HFFc6 (cell line): ENCODE measurements at regions not wholly inside any gene's neighbourhood (a gene's known extent, or its start where the extent isn't known, plus 50 kb on each side); places are given as distances from the start of the nearest gene placed in this dataset.

ENCODE experiments used
- DNase-seq: peaks from one replicate; pipeline ENCODE4 v3.0.0-alpha.2; 2018
- H3K27ac Mint-ChIP-seq: 2 replicates; pipeline ENCODE4 v1.8.0; 2020; ENCODE audit warnings: mild to moderate bottlenecking, mixed read lengths
- H3K27me3 Mint-ChIP-seq: 2 replicates; pipeline ENCODE4 v1.8.0; 2021; ENCODE audit warnings: mild to moderate bottlenecking, moderate library complexity, mixed read lengths; ENCODE audit not compliant: insufficient read depth
- H3K36me3 Mint-ChIP-seq: 2 replicates; pipeline ENCODE4 v1.8.0; 2021; ENCODE audit warnings: low read depth, mixed read lengths
- H3K4me1 Mint-ChIP-seq: 2 replicates; pipeline ENCODE4 v1.8.0; 2020; ENCODE audit warnings: low read depth, mixed read lengths
- H3K4me3 Mint-ChIP-seq: 2 replicates; pipeline ENCODE4 v1.8.0; 2020; ENCODE audit warnings: mild to moderate bottlenecking, moderate library complexity, mixed read lengths
- H3K9me3 Mint-ChIP-seq: 2 replicates; pipeline ENCODE4 v1.8.0; 2020; ENCODE audit warnings: mild to moderate bottlenecking, mixed read lengths
- TF ChIP-seq, protein P1 (sequence below): fragments of 200-600 bp; sonication (generic); IDR thresholded peaks from 2 replicates; pipeline ENCODE4 v1.5.0; 2021; ENCODE audit warnings: antibody characterized with exemption, mild to moderate bottlenecking

DNA sequence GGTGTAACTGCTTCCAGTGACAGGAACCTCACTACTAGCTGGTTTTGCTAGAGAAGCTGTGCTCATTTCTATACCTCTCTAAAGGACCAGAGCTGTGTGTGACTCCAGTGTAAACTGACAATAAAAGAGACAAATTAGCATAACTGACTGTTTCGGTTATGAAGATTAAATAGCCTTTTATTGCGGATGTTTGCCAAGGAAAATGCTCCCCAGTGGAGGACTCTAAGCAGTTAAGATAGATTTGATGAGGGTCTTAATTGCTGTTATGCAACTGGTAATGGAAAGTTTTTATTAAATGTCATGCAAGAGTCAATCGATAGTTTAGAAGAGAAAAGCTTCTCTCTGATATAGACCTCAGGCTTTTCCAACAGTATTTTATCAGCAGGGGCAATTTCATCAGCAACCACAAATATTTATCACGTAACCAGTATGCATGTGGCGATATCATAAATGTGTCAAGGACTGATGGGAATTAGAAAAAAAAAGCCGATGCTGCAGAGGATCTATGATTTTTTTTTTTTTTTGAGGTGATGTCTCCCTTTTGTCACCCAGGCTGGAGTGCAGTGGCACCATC lies 275.2 kb upstream of the DMAC1 start:
- TF ChIP-seq, protein P1, sequence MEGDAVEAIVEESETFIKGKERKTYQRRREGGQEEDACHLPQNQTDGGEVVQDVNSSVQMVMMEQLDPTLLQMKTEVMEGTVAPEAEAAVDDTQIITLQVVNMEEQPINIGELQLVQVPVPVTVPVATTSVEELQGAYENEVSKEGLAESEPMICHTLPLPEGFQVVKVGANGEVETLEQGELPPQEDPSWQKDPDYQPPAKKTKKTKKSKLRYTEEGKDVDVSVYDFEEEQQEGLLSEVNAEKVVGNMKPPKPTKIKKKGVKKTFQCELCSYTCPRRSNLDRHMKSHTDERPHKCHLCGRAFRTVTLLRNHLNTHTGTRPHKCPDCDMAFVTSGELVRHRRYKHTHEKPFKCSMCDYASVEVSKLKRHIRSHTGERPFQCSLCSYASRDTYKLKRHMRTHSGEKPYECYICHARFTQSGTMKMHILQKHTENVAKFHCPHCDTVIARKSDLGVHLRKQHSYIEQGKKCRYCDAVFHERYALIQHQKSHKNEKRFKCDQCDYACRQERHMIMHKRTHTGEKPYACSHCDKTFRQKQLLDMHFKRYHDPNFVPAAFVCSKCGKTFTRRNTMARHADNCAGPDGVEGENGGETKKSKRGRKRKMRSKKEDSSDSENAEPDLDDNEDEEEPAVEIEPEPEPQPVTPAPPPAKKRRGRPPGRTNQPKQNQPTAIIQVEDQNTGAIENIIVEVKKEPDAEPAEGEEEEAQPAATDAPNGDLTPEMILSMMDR: no peak
- Mint-ChIP-seq H3K27me3 (no peaks in the 10 kb centered on the region), H3K9me3 (peaks cover 37% of the 10 kb centered on the region), H3K4me1 (no peaks in the 10 kb centered on the region), H3K27ac (no peak overlapping the region), H3K36me3 (peaks cover 4% of the 10 kb centered on the region; the same call in 1 of the 2 replicates), H3K4me3 (no peak overlapping the region)
- no peak for DNase-seq

DNA sequence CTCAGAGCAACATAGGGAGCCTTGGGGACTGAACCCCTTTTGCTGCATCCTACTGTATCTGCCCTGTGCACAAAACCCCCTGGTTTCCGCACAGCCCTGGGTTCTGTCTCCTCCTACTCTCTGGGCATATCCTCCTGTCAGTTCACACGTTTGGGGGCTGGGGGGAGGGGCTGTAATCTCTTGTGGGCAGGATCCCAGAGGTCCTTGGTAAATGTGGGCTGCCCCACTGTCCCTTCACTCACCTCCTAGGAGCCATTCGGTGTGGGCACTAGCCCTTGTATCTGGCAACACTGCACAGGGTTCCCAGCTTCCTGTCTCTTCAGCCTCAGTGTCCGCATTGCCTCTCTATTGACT lies 271.8 kb upstream of the DMAC1 start:
- no peak overlapping the region for H3K27ac Mint-ChIP-seq
- no peak overlapping the region for H3K4me3 Mint-ChIP-seq
- DNase-seq: no peak
- H3K36me3 Mint-ChIP-seq: peaks cover 4% of the 10 kb centered on the region; the same call in 1 of the 2 replicates
- TF ChIP-seq, protein P1: no peak
- H3K4me1 Mint-ChIP-seq: no peaks in the 10 kb centered on the region
- H3K27me3 Mint-ChIP-seq: no peaks in the 10 kb centered on the region; the same call in 1 of the 2 replicates
- H3K9me3 Mint-ChIP-seq: peaks cover 33% of the 10 kb centered on the region

DNA sequence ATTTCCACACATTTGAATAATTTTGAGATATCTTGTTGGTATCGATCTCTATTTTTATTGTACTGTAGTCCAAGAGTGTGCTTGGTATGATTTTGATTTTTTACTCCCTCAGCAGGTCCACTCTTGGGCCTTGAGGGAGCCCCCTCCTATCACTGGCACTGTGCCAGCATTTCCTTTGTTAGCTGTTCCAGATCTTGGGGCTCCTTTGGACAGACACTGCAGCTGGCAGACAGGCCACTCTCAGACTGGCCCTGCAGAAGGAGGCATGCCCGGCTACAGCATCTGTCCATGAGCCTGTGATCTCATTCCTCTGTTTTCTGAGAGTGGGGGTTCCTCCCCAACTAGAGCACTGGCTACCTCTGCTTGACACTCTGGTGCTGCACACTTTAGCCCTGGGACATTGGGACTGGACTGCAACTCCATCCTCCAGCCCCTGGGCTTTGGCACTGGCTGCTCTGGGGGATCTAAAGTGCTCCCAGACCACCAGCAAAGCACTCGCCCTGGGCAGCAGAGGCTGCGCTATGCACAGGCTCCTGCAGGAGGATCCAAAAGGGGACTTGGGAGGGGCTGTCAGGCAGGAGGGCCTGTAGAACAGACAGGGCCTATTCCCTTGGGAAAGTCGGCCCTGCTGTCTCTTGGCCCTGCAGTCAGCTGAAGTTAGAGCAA lies 271.3 kb upstream of the DMAC1 start:
- TF ChIP-seq, protein P1: no peak
- H3K27me3 Mint-ChIP-seq: no peaks in the 10 kb centered on the region; the same call in 1 of the 2 replicates
- H3K4me3 Mint-ChIP-seq: no peak overlapping the region
- H3K36me3 Mint-ChIP-seq: peaks cover 4% of the 10 kb centered on the region; the same call in 1 of the 2 replicates
- peaks cover 33% of the 10 kb centered on the region for H3K9me3 Mint-ChIP-seq
- H3K4me1 Mint-ChIP-seq: no peaks in the 10 kb centered on the region
- no peak overlapping the region for H3K27ac Mint-ChIP-seq
- DNase-seq: no peak

DNA sequence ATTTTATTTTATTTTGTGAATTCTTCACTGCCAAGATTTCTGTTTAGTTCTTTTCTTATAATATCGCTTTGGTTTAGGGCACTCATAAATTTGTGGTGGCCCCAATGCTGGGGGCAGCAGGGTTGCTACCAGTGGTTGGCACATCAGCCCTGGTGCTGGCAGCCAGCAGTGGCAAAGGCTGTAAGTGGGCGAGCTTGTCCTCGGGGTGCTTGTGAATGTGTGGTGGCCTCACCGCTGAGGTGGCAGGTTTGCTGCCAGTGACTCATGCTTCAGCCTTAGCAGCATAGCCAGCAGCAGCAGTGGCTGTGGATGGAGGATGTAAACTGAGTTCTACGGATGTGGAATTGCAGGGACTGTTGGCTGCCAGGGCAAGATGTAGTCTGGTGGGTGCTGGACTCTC lies 262.9 kb upstream of the DMAC1 start:
- Mint-ChIP-seq H3K4me1 (no peaks in the 10 kb centered on the region), H3K27ac (no peak overlapping the region), H3K4me3 (no peak overlapping the region), H3K36me3 (no peaks in the 10 kb centered on the region), H3K27me3 (no peaks in the 10 kb centered on the region), H3K9me3 (peaks cover 49% of the 10 kb centered on the region)
- no peak for DNase-seq
- TF ChIP-seq, protein P1: no peak

DNA sequence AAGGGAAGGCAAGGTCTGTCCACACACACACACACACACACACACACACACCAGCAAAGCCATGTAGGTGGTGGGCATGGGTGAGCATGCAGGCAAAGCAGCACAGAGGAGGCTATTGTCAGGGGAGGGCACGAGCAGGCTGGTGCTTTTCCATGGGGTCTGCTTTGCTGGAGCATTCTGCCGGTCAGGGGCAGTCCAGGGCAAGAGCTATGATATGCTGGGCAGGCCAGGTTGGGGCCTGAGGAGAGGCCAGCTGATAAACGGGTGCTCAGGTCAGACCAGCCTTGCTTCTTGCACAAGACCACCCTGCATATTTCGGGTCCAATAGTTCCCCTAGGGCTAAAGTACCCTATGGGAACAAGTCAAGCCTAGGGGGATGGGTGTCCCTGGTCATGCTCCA lies 253.9 kb upstream of the DMAC1 start:
- Mint-ChIP-seq H3K4me3 (no peak overlapping the region), H3K9me3 (peaks cover 60% of the 10 kb centered on the region), H3K36me3 (no peaks in the 10 kb centered on the region; the same call in 1 of the 2 replicates), H3K27me3 (no peaks in the 10 kb centered on the region), H3K4me1 (no peaks in the 10 kb centered on the region), H3K27ac (no peak overlapping the region)
- DNase-seq: no peak
- TF ChIP-seq, protein P1: no peak
